H4 (cell line): ENCODE measurements at regions not wholly inside any gene's neighbourhood (a gene's known extent, or its start where the extent isn't known, plus 50 kb on each side); places are given as distances from the start of the nearest gene placed in this dataset.
"Not testable (repeated sequence)": the region's sequence is repeated elsewhere in the genome, so short reads cannot be mapped to it uniquely, and the experiment has no call there.

Experiments used
- DNase-seq: peaks from one replicate; pipeline ENCODE4 v3.0.0-alpha.2; 2015; ENCODE audit warnings: low spot score

DNA sequence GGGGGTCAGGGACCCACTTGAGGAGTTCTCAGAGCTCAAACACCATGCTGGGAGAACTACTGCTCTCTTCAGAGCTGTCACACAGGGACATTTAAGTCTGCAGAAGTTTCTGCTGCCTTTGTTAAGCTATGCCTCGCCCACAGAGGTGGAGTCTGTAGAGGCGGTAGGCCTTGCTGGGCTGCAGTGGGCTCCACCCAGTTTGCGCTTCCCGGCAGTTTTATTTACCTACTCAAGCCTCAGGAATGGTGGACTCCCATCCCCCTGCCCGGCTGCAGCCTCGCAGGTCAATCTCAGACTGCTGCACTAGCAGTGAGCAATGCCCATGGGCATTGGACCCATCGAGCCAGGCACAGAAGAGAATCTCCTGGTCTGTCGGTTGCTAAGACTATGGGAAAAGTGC lies 706.4 kb downstream of the LRRIQ3 start:
- peak; percentile 31 for DNase-seq

GRCh38 chr1:73475316-73475870 lies 722.6 kb downstream of the LRRIQ3 start:
- no peak for DNase-seq

- DNase-seq: peak; percentile 64
Observed at GRCh38 chr1:73472810-73473209, 725.2 kb downstream of the LRRIQ3 start.

DNA sequence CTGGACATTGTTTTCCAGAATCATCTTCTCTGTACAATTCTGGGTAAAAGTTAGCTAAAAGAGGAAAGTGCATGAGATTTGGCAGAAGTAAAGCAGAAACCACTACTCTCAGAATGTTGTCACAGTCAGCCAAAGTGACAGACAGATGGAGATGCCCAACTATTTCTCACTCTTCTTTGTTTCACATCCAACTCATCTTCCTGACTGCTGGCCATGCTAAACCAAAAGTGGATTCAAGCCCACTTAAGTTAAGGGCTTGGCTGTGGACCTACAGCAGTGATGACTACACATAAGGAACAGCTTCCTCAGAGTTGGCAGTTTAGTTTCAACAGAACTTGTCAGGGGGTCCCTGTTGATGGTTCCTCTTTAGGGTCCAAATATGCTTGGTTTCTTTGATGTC lies 730.2 kb downstream of the LRRIQ3 start:
- DNase-seq: no peak

- no peak for DNase-seq
Observed at GRCh38 chr1:73463873-73464272, 734.1 kb downstream of the LRRIQ3 start.

GRCh38 chr1:73452522-73452921 lies 745.5 kb downstream of the LRRIQ3 start:
- no peak for DNase-seq

GRCh38 chr1:73450668-73451067 lies 747.3 kb downstream of the LRRIQ3 start:
- not testable (repeated sequence) for DNase-seq

DNA sequence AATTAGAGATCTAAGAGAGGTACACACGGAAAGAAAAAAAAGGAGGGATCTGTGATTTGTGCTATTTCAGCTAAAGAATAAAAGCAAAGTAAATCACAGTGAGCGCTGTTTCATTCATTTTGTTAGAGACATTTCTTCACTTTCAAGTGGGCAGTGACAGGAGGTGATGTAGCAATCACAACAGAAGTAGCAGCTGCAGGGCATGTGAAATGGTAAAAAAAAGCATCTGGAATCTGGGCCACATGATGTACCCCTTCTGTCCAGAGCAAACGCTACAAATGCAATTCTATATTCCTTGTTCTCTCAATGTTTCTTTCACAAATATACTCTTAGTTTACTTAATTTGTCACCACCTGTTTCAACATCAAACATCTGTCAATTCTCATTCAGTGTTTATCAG lies 786.5 kb downstream of the LRRIQ3 start:
- no peak for DNase-seq

DNA sequence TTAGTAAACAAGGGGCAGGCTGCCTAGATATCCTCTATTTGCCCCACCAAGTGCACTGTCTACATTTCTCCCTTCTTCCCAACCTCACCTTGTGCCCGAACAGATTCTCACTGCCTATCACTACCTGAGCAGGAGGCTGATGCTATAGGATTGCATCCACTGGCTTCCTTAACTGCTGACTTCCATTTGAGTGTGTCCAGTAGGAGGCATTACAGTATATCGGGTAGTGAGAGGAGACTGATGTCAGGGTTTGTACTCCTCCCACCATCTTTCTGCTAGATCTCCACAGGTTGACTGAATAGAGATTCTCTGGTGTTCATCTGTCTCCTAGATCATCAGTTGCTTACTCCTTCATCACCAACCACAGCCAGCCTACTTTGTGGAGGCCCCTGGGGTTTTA lies 796.3 kb downstream of the LRRIQ3 start:
- peak; percentile 17 for DNase-seq

DNA sequence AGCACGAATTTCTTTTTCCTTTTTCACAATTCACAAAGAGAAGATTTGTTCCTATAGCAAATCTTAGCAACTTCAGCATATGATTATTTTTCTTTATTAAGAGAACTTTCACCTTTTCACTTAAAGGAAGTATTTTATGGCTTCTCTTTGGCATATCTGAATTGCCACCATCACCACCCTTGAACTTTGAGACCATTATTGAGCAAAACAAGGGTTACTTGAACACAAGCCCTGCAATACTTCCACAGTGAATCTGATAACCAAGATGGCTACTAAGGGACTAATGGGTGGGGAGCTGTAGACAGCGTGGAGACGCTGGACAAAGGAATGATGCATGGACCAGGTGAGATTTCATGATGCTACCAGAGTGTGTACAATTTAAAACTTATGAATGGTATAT lies 815.0 kb downstream of the LRRIQ3 start:
- no peak for DNase-seq

DNA sequence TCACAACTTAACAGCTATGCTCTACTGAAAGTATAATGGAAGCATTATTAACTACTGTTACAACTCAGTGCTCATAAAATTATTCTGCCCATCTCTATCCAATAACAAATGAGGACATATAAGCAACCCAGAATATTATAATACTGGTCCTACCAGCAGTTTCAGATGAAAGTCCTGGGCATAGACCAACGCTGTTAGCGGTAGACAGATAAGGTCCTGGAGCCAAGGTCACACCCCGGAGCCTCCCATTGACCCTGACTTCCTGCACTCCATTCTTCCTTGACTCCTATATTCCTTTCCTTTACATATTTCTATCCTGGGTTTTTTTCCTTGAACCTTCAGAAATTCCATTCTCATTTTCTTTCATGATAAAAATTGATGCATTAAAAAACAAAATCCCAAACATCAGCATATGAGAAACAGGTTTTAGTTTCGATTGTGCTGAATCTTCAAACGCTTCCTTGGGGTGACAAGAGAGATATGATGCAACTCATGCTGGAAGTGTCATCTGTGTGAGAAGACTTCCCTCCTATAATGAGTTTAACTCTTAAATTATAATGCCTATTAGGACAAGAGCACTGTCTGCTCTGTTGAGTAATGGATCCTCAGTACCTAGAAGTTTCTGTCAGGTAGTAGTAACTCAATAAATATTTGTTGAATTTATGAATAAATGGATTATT lies 831.1 kb downstream of the LRRIQ3 start:
- no peak for DNase-seq

DNA sequence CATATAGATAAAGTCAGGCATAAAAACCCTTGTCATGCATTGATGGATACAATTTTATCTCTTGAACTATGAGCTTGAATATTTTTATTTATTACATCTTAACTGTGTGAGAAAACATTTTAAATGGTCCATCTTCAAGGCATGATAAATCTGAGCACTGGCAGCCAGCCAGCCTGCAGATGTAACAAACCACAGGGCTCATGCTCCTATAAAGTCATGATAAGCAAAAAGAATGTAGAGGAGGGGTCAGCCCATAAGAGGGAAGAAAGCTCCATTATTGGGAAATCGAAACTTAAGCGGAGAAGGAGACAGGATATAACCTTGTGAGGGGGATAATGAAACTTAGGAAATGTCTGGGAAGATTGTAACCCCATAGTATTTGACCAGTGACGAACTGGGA lies 839.0 kb downstream of the LRRIQ3 start:
- peak; percentile 50 for DNase-seq

GRCh38 chr1:73356485-73356884 lies 841.5 kb downstream of the LRRIQ3 start:
- DNase-seq: no peak

GRCh38 chr1:73343947-73344346 lies 854.0 kb downstream of the LRRIQ3 start:
- no peak for DNase-seq

DNA sequence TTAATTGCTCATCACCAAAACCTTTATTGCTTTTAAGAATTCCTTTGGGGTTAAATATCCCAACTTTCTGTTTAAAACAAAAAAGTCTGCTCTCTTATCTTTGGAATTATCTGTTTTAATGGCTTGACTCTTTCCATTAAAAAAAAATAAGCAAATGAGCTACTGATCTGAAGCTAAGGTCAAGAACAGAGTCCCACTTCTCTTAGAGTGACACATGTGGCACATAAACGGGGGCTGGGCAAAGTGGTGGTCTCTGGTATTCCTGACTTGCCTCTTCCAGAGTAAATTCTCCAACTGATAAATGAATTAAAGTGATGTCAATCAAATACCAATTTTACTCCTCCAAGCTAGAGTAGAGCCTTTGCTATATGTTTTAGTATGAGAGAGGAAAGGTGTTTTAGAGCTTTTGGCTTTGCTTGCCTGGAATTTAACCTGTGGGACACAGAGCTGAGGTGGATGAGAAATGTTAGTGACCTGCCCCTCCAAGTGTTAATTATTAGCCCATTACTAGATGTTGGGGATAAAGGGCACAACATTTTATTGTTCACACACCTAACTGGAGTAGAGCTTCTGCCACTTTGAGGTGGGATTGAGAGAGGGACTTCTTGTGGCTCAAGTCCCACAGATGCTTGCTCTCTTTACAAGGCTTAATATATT lies 864.0 kb downstream of the LRRIQ3 start:
- no peak for DNase-seq

GRCh38 chr1:73331726-73332125 lies 866.2 kb downstream of the LRRIQ3 start:
- no peak for DNase-seq

DNA sequence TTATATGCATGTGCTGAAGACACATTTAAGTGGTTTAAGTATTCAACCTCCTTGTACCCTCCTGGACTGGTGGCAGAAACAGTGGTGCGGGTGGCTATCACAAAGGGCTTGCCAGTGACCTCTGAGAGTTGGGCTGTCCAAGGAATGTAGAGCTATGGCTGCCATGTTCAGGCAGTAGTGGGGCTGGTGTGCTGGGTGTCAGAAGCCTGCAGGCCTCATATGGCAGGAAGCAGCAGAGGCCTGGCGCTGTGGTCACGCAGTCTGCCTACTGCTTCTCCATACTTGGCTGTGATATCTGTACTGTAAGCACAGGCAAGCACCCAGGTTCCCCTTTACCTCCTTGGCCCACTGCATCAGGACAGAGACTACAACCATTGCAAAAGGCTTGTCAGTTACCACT lies 870.0 kb downstream of the LRRIQ3 start:
- no peak for DNase-seq

GRCh38 chr1:73327180-73327793 lies 870.7 kb downstream of the LRRIQ3 start:
- DNase-seq: no peak

- DNase-seq: no peak
Observed at GRCh38 chr1:73326663-73327062, 871.3 kb downstream of the LRRIQ3 start.

- no peak for DNase-seq
Observed at GRCh38 chr1:73310797-73311381, 887.1 kb downstream of the LRRIQ3 start.

GRCh38 chr1:73306899-73307555 lies 890.9 kb downstream of the LRRIQ3 start:
- DNase-seq: no peak

DNA sequence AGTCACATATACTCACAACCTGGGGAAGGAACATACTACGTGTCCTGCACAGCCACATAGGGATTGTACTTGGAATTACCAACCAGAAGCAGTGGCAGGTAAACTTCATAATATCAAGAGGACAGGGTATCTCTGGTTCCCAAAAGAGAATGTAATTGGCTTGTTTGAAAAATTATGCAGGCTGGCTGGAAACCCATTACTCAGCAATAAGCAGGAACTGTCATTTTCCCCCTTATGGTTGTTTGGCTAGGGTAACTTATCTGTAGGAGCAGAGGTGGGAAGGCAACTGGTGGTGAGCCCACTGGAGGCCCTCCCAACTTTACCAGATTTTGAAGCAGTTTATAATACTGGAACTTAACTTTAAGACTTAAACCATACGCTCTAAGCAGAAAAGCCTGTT lies 924.1 kb downstream of the LRRIQ3 start:
- DNase-seq: no peak
